Middle frontal gyrus (tissue), 1 donor: ENCODE measurements at regions not wholly inside any gene's neighbourhood (a gene's known extent, or its start where the extent isn't known, plus 50 kb on each side); places are given as distances from the start of the nearest gene placed in this dataset.
A peak's percentile ranks its signal among the peaks of the same experiment; 100 is the strongest.
"Not testable (repeated sequence)": the region's sequence is repeated elsewhere in the genome, so short reads cannot be mapped to it uniquely, and the experiment has no call there.

ENCODE experiments used
- DNase-seq: peaks from one replicate; pipeline ENCODE4 v3.0.0-alpha.2; 2015; ENCODE audit warnings: low spot score; ENCODE audit errors: extremely low spot score

GRCh38 chr4:67332627-67333026 is 212.7 kb downstream of the CENPC start:
- DNase-seq = no peak

- no peak for DNase-seq
Observed at GRCh38 chr4:67328393-67328792, 216.9 kb downstream of the CENPC start.

GRCh38 chr4:67328018-67328278 is 217.4 kb downstream of the CENPC start:
- DNase-seq = no peak

- DNase-seq = peak; percentile 33
Observed at GRCh38 chr4:67327245-67328017, 217.9 kb downstream of the CENPC start.

GRCh38 chr4:67325791-67326190 is 219.5 kb downstream of the CENPC start:
- no peak for DNase-seq

- no peak for DNase-seq
Observed at GRCh38 chr4:67320645-67321044, 224.7 kb downstream of the CENPC start.

- DNase-seq = not testable (repeated sequence)
Observed at GRCh38 chr4:67319607-67320006, 225.7 kb downstream of the CENPC start.

GRCh38 chr4:67300497-67301185 is 244.7 kb downstream of the CENPC start:
- DNase-seq = not testable (repeated sequence)

- no peak for DNase-seq
Observed at GRCh38 chr4:67292636-67293035, 252.7 kb downstream of the CENPC start.

- no peak for DNase-seq
Observed at GRCh38 chr4:67292045-67292444, 253.3 kb downstream of the CENPC start.

GRCh38 chr4:67291644-67292043 is 253.7 kb downstream of the CENPC start:
- DNase-seq = no peak

- no peak for DNase-seq
Observed at GRCh38 chr4:67288964-67289363, 256.3 kb downstream of the CENPC start.

GRCh38 chr4:67286724-67287123 is 258.6 kb downstream of the CENPC start:
- no peak for DNase-seq

GRCh38 chr4:67282749-67283148 is 262.6 kb downstream of the CENPC start:
- DNase-seq = no peak

GRCh38 chr4:67275179-67275750 is 270.0 kb downstream of the CENPC start:
- DNase-seq = no peak

GRCh38 chr4:67274671-67275070 is 270.6 kb downstream of the CENPC start:
- DNase-seq = not testable (repeated sequence)

- no peak for DNase-seq
Observed at GRCh38 chr4:67273666-67274065, 271.6 kb downstream of the CENPC start.

GRCh38 chr4:67261971-67262370 is 283.3 kb downstream of the CENPC start:
- DNase-seq = no peak

GRCh38 chr4:67256388-67257043 is 288.8 kb downstream of the CENPC start:
- DNase-seq = no peak

GRCh38 chr4:67250131-67250896 is 295.0 kb downstream of the CENPC start:
- no peak for DNase-seq

GRCh38 chr4:67236788-67237187 is 308.5 kb downstream of the CENPC start:
- no peak for DNase-seq
